ENCODE measurements at regions not wholly inside any gene's neighbourhood (a gene's known extent, or its start where the extent isn't known, plus 50 kb on each side); places are given as distances from the start of the nearest gene placed in this dataset.

DNA sequence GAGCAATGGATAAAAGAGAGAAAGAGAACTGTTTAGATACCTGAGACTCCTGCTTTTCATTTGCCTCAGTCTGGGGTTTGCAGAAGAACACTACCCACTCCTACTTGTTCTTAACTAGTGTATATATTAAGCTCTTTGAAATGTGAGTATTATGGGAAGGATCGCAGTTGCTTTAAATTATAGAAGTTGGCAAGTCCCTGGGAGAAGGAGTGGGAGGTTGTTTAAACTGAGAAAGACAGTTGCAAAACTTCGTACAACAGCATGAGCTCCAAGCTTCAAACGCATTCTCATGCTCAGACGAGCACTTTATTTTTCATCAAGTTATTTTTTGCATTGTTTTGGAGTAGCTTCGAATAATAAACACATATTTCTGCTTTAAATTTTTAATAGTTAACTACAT is 88.1 kb upstream of the C1QTNF7 start:
- Histone ChIP-seq H3K27ac (ENCODE audit: low read depth, low read length) (no peak overlapping the region), H3K4me1 (ENCODE audit: control insufficient read depth, insufficient read depth, low read length) (peaks cover 9% of the 10 kb centered on the region), H3K4me3 (ENCODE audit: low read depth, low read length) (no peak overlapping the region), H3K9me3 (ENCODE audit: control insufficient read depth, insufficient read depth, low read length) (no peaks in the 10 kb centered on the region), H3K36me3 (ENCODE audit: control insufficient read depth, insufficient read depth, low read length) (no peaks in the 10 kb centered on the region), H3K27me3 (ENCODE audit: control insufficient read depth, insufficient read depth, low read length) (no peaks in the 10 kb centered on the region)
- no CpG with 5 or more reads among the region's 5 CpGs for WGBS (ENCODE audit: insufficient coverage)
- DNase-seq (ENCODE audit: low read depth in 4 of 6, low spot score in 6 of 6), result peak in 1 of 6 donors; percentile 27

GRCh38 chr4:15340332-15340731 is 87.5 kb upstream of the C1QTNF7 start:
- H3K27ac ChIP-seq (ENCODE audit: low read depth, low read length), result no peak overlapping the region
- H3K36me3 ChIP-seq (ENCODE audit: control insufficient read depth, insufficient read depth, low read length), result no peaks in the 10 kb centered on the region
- H3K27me3 ChIP-seq (ENCODE audit: control insufficient read depth, insufficient read depth, low read length), result no peaks in the 10 kb centered on the region
- no peak overlapping the region for H3K4me3 ChIP-seq (ENCODE audit: low read depth, low read length)
- no CpG with 5 or more reads among the region's 4 CpGs for WGBS (ENCODE audit: insufficient coverage)
- DNase-seq (ENCODE audit: low read depth in 4 of 6, low spot score in 6 of 6), result no peak
- H3K9me3 ChIP-seq (ENCODE audit: control insufficient read depth, insufficient read depth, low read length), result no peaks in the 10 kb centered on the region
- H3K4me1 ChIP-seq (ENCODE audit: control insufficient read depth, insufficient read depth, low read length), result peaks cover 9% of the 10 kb centered on the region

DNA sequence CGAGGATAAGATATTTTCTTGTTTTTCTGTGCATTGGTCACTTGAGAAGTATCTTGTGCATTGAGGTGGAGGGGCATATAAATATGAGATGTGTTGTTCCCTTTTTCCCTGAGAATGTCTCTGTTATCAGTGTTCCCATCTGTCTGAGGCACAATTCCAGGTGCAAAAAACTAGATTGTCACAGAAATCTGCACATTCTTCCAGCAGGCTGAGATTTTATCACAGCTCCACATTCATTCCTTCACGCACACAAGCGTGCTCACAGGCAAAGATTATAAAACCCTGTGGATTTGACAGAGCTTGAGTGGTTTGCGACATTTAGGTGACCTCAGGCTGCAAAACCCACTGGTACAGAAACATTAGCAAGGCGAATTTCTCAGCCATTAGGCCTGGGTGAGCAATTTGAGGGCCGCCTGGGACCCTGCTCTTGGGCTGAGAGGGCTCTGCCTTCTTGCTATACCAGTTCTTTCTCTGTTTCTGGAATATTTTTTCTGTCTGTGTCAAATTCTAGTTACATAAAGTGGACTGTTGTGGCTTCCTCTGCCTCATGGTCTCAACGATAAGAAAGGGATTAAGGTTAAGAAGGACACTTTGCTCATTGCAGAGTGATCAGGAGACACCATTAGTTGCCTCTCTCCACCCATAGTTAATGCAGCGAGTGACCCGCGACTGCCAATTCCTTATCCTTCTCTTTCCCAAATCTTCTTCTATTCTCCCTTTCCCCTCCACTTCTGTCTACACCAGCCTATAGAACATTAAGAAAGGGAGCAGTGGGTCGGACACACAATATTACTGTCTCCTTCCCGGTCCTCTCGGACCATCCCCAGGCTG is 86.7 kb upstream of the C1QTNF7 start:
- WGBS (ENCODE audit: insufficient coverage), result 89% methylated on average over 11 of the region's 13 CpGs
- no peaks in the 10 kb centered on the region for H3K36me3 ChIP-seq (ENCODE audit: control insufficient read depth, insufficient read depth, low read length)

DNA sequence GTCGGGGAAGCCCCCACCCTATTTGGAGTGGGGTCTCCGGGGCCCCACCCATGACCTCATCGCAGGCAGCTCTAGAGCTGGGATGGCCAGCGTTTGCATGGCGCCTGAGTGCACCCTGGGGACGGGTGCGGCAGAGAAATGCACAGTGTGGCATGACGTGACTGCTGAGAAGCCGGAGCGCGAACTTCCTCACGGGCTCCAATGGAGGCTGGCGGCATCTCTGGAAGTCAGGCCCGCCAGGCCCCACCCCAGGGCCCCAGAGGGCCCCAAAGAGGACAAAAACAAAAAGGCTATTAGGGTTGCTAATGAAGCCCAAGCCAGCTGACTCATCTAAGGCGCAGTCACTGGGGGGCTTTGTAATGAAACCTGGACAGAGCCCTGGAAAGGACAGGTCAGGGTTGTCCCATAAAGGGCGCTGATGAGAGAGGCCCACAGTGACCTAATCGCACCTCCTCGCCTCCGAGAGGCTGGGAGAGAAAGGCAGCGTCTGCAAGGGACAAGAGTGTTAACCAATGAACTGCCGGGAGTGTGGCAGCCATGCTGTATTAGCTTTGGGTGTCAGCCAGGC is 86.0 kb upstream of the C1QTNF7 start:
- Histone ChIP-seq H3K9me3 (ENCODE audit: control insufficient read depth, insufficient read depth, low read length) (no peaks in the 10 kb centered on the region), H3K36me3 (ENCODE audit: control insufficient read depth, insufficient read depth, low read length) (no peaks in the 10 kb centered on the region), H3K4me1 (ENCODE audit: control insufficient read depth, insufficient read depth, low read length) (peaks cover 9% of the 10 kb centered on the region), H3K4me3 (ENCODE audit: low read depth, low read length) (no peak overlapping the region), H3K27me3 (ENCODE audit: control insufficient read depth, insufficient read depth, low read length) (no peaks in the 10 kb centered on the region), H3K27ac (ENCODE audit: low read depth, low read length) (no peak overlapping the region)
- no peak for DNase-seq (ENCODE audit: low read depth in 4 of 6, low spot score in 6 of 6)
- WGBS (ENCODE audit: insufficient coverage), result 94% methylated on average over 21 of the region's 21 CpGs

More for the DNA sequence above, 86.7 kb upstream of the C1QTNF7 start:
- Histone ChIP-seq H3K27ac (ENCODE audit: low read depth, low read length) (no peak overlapping the region), H3K4me1 (ENCODE audit: control insufficient read depth, insufficient read depth, low read length) (peaks cover 9% of the 10 kb centered on the region), H3K27me3 (ENCODE audit: control insufficient read depth, insufficient read depth, low read length) (no peaks in the 10 kb centered on the region), H3K9me3 (ENCODE audit: control insufficient read depth, insufficient read depth, low read length) (no peaks in the 10 kb centered on the region), H3K4me3 (ENCODE audit: low read depth, low read length) (no peak overlapping the region)
- DNase-seq (ENCODE audit: low read depth in 4 of 6, low spot score in 6 of 6), result peak in 1 of 6 donors; percentile 41

GRCh38 chr4:15343000-15343399 is 84.8 kb upstream of the C1QTNF7 start:
- DNase-seq (ENCODE audit: low read depth in 4 of 6, low spot score in 6 of 6), result no peak
- Histone ChIP-seq H3K4me1 (ENCODE audit: control insufficient read depth, insufficient read depth, low read length) (peaks cover 9% of the 10 kb centered on the region), H3K9me3 (ENCODE audit: control insufficient read depth, insufficient read depth, low read length) (no peaks in the 10 kb centered on the region), H3K27me3 (ENCODE audit: control insufficient read depth, insufficient read depth, low read length) (no peaks in the 10 kb centered on the region), H3K4me3 (ENCODE audit: low read depth, low read length) (no peak overlapping the region), H3K27ac (ENCODE audit: low read depth, low read length) (no peak overlapping the region), H3K36me3 (ENCODE audit: control insufficient read depth, insufficient read depth, low read length) (no peaks in the 10 kb centered on the region)
- WGBS (ENCODE audit: insufficient coverage), result no CpG with 5 or more reads among the region's 4 CpGs

GRCh38 chr4:15343581-15343980 is 84.3 kb upstream of the C1QTNF7 start:
- peaks cover 9% of the 10 kb centered on the region for H3K4me1 ChIP-seq (ENCODE audit: control insufficient read depth, insufficient read depth, low read length)
- no peaks in the 10 kb centered on the region for H3K27me3 ChIP-seq (ENCODE audit: control insufficient read depth, insufficient read depth, low read length)
- H3K36me3 ChIP-seq (ENCODE audit: control insufficient read depth, insufficient read depth, low read length), result no peaks in the 10 kb centered on the region
- WGBS (ENCODE audit: insufficient coverage), result 100% methylated on average over 1 of the region's 2 CpGs
- H3K27ac ChIP-seq (ENCODE audit: low read depth, low read length), result no peak overlapping the region
- no peak for DNase-seq (ENCODE audit: low read depth in 4 of 6, low spot score in 6 of 6)
- H3K4me3 ChIP-seq (ENCODE audit: low read depth, low read length), result no peak overlapping the region
- H3K9me3 ChIP-seq (ENCODE audit: control insufficient read depth, insufficient read depth, low read length), result no peaks in the 10 kb centered on the region

DNA sequence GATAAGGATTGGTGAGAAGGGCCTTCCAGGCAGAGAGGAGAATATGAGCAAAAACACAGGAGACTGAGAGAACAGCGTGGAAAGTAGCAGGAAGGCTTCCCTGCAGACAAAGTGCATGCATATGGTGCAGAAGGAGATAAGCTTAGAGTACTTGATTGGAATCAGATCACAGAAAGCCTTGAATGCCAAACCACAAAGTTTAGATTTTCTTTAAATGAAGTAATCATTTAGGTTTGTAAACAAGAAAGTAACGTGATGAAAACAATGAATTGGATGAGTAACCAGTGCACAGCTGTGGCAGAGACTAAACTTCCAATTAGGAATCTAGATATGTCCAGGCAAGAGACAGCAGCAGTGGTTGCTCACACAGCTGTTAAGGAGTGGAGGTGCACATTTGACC is 83.8 kb upstream of the C1QTNF7 start:
- no peaks in the 10 kb centered on the region for H3K27me3 ChIP-seq (ENCODE audit: control insufficient read depth, insufficient read depth, low read length)
- DNase-seq (ENCODE audit: low read depth in 4 of 6, low spot score in 6 of 6), result no peak
- no peaks in the 10 kb centered on the region for H3K9me3 ChIP-seq (ENCODE audit: control insufficient read depth, insufficient read depth, low read length)
- no peak overlapping the region for H3K27ac ChIP-seq (ENCODE audit: low read depth, low read length)
- H3K4me1 ChIP-seq (ENCODE audit: control insufficient read depth, insufficient read depth, low read length), result peaks cover 9% of the 10 kb centered on the region
- whole genome bisulfite sequencing (ENCODE audit: insufficient coverage), result 92% methylated on average over 1 of the region's 2 CpGs
- H3K4me3 ChIP-seq (ENCODE audit: low read depth, low read length), result no peak overlapping the region
- no peaks in the 10 kb centered on the region for H3K36me3 ChIP-seq (ENCODE audit: control insufficient read depth, insufficient read depth, low read length)

DNA sequence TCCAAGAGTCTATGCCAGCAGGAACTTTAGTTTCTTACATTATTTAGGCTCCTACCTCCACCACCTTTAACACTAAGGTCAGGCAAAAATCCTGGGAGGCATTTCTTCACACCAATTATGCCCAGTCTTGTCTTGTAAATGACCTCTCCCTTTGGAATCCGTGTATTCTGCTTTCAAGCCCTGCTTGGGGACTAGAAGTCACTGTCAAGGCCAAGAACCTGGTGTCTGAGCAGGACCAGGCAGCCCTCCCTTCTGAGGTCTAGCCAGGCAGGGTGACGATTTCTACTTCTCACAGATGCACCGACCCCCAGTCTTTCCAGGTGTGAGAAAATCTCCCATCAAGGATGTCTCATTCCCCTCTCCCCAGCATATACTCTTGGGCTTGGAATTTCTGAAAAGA is 82.7 kb upstream of the C1QTNF7 start:
- no peaks in the 10 kb centered on the region for H3K27me3 ChIP-seq (ENCODE audit: control insufficient read depth, insufficient read depth, low read length)
- H3K27ac ChIP-seq (ENCODE audit: low read depth, low read length), result no peak overlapping the region
- 25% methylated on average over 1 of the region's 3 CpGs for WGBS (ENCODE audit: insufficient coverage)
- no peaks in the 10 kb centered on the region for H3K36me3 ChIP-seq (ENCODE audit: control insufficient read depth, insufficient read depth, low read length)
- peaks cover 9% of the 10 kb centered on the region for H3K4me1 ChIP-seq (ENCODE audit: control insufficient read depth, insufficient read depth, low read length)
- H3K4me3 ChIP-seq (ENCODE audit: low read depth, low read length), result no peak overlapping the region
- no peak for DNase-seq (ENCODE audit: low read depth in 4 of 6, low spot score in 6 of 6)
- H3K9me3 ChIP-seq (ENCODE audit: control insufficient read depth, insufficient read depth, low read length), result no peaks in the 10 kb centered on the region

DNA sequence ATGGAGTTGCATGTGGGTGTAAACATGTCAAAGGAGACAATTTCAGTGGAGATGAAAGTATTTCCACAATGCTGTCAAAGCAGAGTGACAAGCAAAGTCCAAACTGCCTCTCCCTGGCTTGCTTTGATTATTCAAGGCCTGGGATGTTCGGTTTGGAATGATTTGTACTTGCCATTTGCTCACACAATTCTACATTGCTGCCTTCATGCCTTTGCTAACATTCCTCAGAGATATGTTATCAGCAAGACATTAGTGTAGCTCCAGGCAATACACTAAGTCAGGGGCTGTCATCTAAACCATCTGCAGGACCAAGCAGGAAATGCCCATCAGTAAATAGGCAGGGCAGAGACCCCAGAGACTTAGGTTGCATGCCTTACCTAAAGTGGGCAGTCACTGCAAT is 79.6 kb upstream of the C1QTNF7 start:
- Histone ChIP-seq H3K9me3 (ENCODE audit: control insufficient read depth, insufficient read depth, low read length) (no peaks in the 10 kb centered on the region), H3K4me1 (ENCODE audit: control insufficient read depth, insufficient read depth, low read length) (no peaks in the 10 kb centered on the region), H3K4me3 (ENCODE audit: low read depth, low read length) (no peak overlapping the region), H3K27ac (ENCODE audit: low read depth, low read length) (no peak overlapping the region), H3K27me3 (ENCODE audit: control insufficient read depth, insufficient read depth, low read length) (no peaks in the 10 kb centered on the region), H3K36me3 (ENCODE audit: control insufficient read depth, insufficient read depth, low read length) (no peaks in the 10 kb centered on the region)
- no peak for DNase-seq (ENCODE audit: low read depth in 4 of 6, low spot score in 6 of 6)
- 100% methylated on average over 1 of the region's 1 CpG for WGBS (ENCODE audit: insufficient coverage)

DNA sequence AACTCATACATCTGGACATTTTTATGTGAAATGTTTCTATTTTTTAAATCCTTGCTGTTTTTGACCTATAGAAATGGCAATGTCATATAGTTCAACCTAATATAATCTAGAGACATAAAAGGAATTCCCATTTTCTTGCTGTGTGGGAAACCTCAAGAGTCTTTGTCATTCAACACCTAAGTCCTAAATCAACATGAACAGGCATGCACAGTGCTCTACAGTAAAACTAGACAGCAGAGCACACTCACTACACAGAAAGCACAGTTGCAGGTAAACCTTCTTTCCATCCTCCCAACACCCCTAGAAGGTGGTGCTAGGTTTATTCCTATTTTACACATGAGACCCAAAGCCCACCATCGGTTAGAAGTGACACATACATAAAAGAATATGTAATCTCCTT is 79.1 kb upstream of the C1QTNF7 start:
- Histone ChIP-seq H3K4me1 (ENCODE audit: control insufficient read depth, insufficient read depth, low read length) (no peaks in the 10 kb centered on the region), H3K27me3 (ENCODE audit: control insufficient read depth, insufficient read depth, low read length) (no peaks in the 10 kb centered on the region)

More for the DNA sequence above, 79.1 kb upstream of the C1QTNF7 start:
- Histone ChIP-seq H3K4me3 (ENCODE audit: low read depth, low read length) (no peak overlapping the region), H3K36me3 (ENCODE audit: control insufficient read depth, insufficient read depth, low read length) (no peaks in the 10 kb centered on the region), H3K9me3 (ENCODE audit: control insufficient read depth, insufficient read depth, low read length) (no peaks in the 10 kb centered on the region), H3K27ac (ENCODE audit: low read depth, low read length) (no peak overlapping the region)
- WGBS (ENCODE audit: insufficient coverage), result no CpG with 5 or more reads among the region's 1 CpG
- DNase-seq (ENCODE audit: low read depth in 4 of 6, low spot score in 6 of 6), result no peak

Measured in spinal cord (tissue), 9 donors.